PC-9 (cell line): ENCODE measurements at regions not wholly inside any gene's neighbourhood (a gene's known extent, or its start where the extent isn't known, plus 50 kb on each side); places are given as distances from the start of the nearest gene placed in this dataset.

Experiments used
- BruUV-seq: library from RNA; stranded (reverse); fragments of 400-500 nt; replicated peaks from 2 replicates; lab custom pipeline; 2021; lab: Mats Ljungman, UMichigan
- CTCF ChIA-PET: fragments of 300-600 bp; sonication (Branson Sonifier 250); formaldehyde crosslinking; loops from one replicate; lab custom pipeline; 2022; ENCODE audit warnings: antibody characterized with exemption; lab: Charles Lee
- POLR2A ChIA-PET: fragments of 300-600 bp; sonication (Branson Sonifier 250); formaldehyde crosslinking; loops from one replicate; lab custom pipeline; 2022; ENCODE audit warnings: antibody characterized with exemption; ENCODE audit not compliant: unreplicated experiment; lab: Charles Lee
- DNase-seq, 2 experiments: peaks; one replicate each; pipeline versions ENCODE4 v3.0.0 to v3.0.0-alpha.2; 2015 to 2022; ENCODE audit warnings: mixed read lengths in 1 of 2
- H2AFZ ChIP-seq: fragments of 200-600 bp; sonication (generic); 2 replicates; pipeline ENCODE4 v1.8.1; 2017; ENCODE audit warnings: antibody characterized with exemption
- H3F3A ChIP-seq: fragments of 200-600 bp; sonication (generic); 2 replicates; pipeline ENCODE4 v1.8.1; 2017; ENCODE audit warnings: antibody characterized with exemption, mild to moderate bottlenecking, low read depth; ENCODE audit not compliant: insufficient read depth
- H3K27ac ChIP-seq: fragments of 200-600 bp; sonication (generic); 2 replicates; pipeline ENCODE4 v1.6.1; 2016; ENCODE audit warnings: mixed run types
- H3K27me3 ChIP-seq: fragments of 200-600 bp; sonication (generic); 2 replicates; pipeline ENCODE4 v1.6.1; 2016; ENCODE audit warnings: low read depth, mixed run types; ENCODE audit not compliant: insufficient read depth
- H3K36me3 ChIP-seq: fragments of 200-600 bp; sonication (generic); 2 replicates; pipeline ENCODE4 v1.6.1; 2016; ENCODE audit warnings: low read depth, mixed run types
- H3K4me1 ChIP-seq: fragments of 200-600 bp; sonication (generic); replicated peaks from 2 replicates; pipeline ENCODE4 v1.6.1; 2016; ENCODE audit warnings: mixed run types; ENCODE audit not compliant: insufficient read depth
- H3K4me2 ChIP-seq: fragments of 200-600 bp; sonication (generic); 2 replicates; pipeline ENCODE4 v1.6.1; 2017; ENCODE audit warnings: mixed run types
- H3K4me3 ChIP-seq: fragments of 200-600 bp; sonication (generic); 2 replicates; pipeline ENCODE4 v1.6.1; 2016; ENCODE audit warnings: mixed run types
- H3K79me2 ChIP-seq: fragments of 200-600 bp; sonication (generic); 2 replicates; pipeline ENCODE4 v1.6.1; 2017; ENCODE audit warnings: low read depth, mixed run types
- H3K9me2 ChIP-seq: fragments of 200-600 bp; sonication (generic); 2 replicates; pipeline ENCODE4 v1.8.1; 2017; ENCODE audit warnings: mild to moderate bottlenecking; ENCODE audit not compliant: insufficient read depth
- H3K9me3 ChIP-seq: fragments of 200-600 bp; sonication (generic); 2 replicates; pipeline ENCODE4 v1.8.1; 2016; ENCODE audit warnings: low read depth; ENCODE audit not compliant: insufficient read depth
- H4K20me1 ChIP-seq: fragments of 200-600 bp; sonication (generic); 2 replicates; pipeline ENCODE4 v1.8.1; 2017; ENCODE audit not compliant: insufficient read depth
- CTCF ChIP-seq: fragments of 200-600 bp; sonication (generic); conservative IDR thresholded peaks from 2 replicates; pipeline ENCODE4 v1.6.1; 2017; ENCODE audit warnings: mixed run types, antibody characterized with exemption, mild to moderate bottlenecking, moderate library complexity
- EZH2 ChIP-seq: fragments of 200-600 bp; sonication (generic); IDR thresholded peaks from 2 replicates; pipeline ENCODE4 v1.8.0; 2017; ENCODE audit warnings: antibody characterized with exemption, low read depth
- intact Hi-C: fragments of 100-400 bp; cut with micrococcal nuclease; formaldehyde crosslinking; loops from one replicate; pipeline ENCODE4 v1.10.0; 2022; ENCODE audit not compliant: unreplicated experiment

- TF ChIP-seq EZH2 (no peak), CTCF (no peak)
- intact Hi-C loops: no loop called here
- H3K79me2 ChIP-seq: no peaks in the 10 kb centered on the region
- no peaks in the 10 kb centered on the region for H3K9me3 ChIP-seq
- no peak for DNase-seq
- no TSS peak for BruUV-seq
- no peaks in the 10 kb centered on the region for H3F3A ChIP-seq
- no peak overlapping the region for H3K27ac ChIP-seq
- CTCF ChIA-PET: no interaction called here
- POLR2A ChIA-PET: no interaction called here
- H2AFZ ChIP-seq: no peak overlapping the region
- H3K4me3 ChIP-seq: no peak overlapping the region
- no peaks in the 10 kb centered on the region for H4K20me1 ChIP-seq
- H3K4me1 ChIP-seq: no peaks in the 10 kb centered on the region
- no peaks in the 10 kb centered on the region for H3K36me3 ChIP-seq
- no peaks in the 10 kb centered on the region for H3K9me2 ChIP-seq
- H3K4me2 ChIP-seq: no peak overlapping the region
- peaks cover 92% of the 10 kb centered on the region for H3K27me3 ChIP-seq
Measured at GRCh38 chr5:6868575-6869215, 155.5 kb downstream of the TENT4A start.

GRCh38 chr5:6869677-6870076 is 156.4 kb downstream of the TENT4A start:
- TF ChIP-seq CTCF: no peak
- no peak for TF ChIP-seq EZH2
- no peak for DNase-seq
- no TSS peak for BruUV-seq
- Histone ChIP-seq H3K4me2 (no peak overlapping the region), H3K9me3 (0 out of 2 replicates have a peak, but pooled peaks cover 4% of the 10 kb centered on the region), H4K20me1 (no peaks in the 10 kb centered on the region), H3K4me3 (no peak overlapping the region), H3K9me2 (no peaks in the 10 kb centered on the region), H3K27me3 (peaks cover 83% of the 10 kb centered on the region), H2AFZ (no peak overlapping the region), H3F3A (no peaks in the 10 kb centered on the region), H3K4me1 (no peaks in the 10 kb centered on the region), H3K27ac (no peak overlapping the region), H3K79me2 (no peaks in the 10 kb centered on the region), H3K36me3 (no peaks in the 10 kb centered on the region)
- ChIA-PET CTCF (no interaction called here), POLR2A (no interaction called here)
- intact Hi-C loops: no loop called here

- Histone ChIP-seq H3K4me3 (no peak overlapping the region), H3K27me3 (peaks cover 60% of the 10 kb centered on the region), H3K4me2 (no peak overlapping the region), H3F3A (peaks cover 4% of the 10 kb centered on the region; the same call in 1 of the 2 replicates), H3K36me3 (no peaks in the 10 kb centered on the region), H3K9me2 (no peaks in the 10 kb centered on the region), H3K9me3 (0 out of 2 replicates have a peak, but pooled peaks cover 4% of the 10 kb centered on the region), H3K27ac (no peak overlapping the region), H3K79me2 (no peaks in the 10 kb centered on the region), H2AFZ (no peak overlapping the region), H4K20me1 (no peaks in the 10 kb centered on the region), H3K4me1 (peaks cover 11% of the 10 kb centered on the region)
- intact Hi-C loops: no loop called here
- no TSS peak for BruUV-seq
- POLR2A ChIA-PET: no interaction called here
- CTCF ChIA-PET: no interaction called here
- no peak for DNase-seq
- no peak for TF ChIP-seq EZH2
- TF ChIP-seq CTCF: no peak
Measured at GRCh38 chr5:6872441-6873160, 159.4 kb downstream of the TENT4A start.
